GM18502 (cell line): ENCODE measurements at regions not wholly inside any gene's neighbourhood (a gene's known extent, or its start where the extent isn't known, plus 50 kb on each side); places are given as distances from the start of the nearest gene placed in this dataset.

Experiments used
- ATAC-seq: cut with Tn5 transposase; IDR thresholded peaks from one replicate; pipeline ENCODE4 v1.9.1; 2021; ENCODE audit warnings: mild to moderate bottlenecking; ENCODE audit not compliant: unreplicated experiment, poor library complexity

DNA sequence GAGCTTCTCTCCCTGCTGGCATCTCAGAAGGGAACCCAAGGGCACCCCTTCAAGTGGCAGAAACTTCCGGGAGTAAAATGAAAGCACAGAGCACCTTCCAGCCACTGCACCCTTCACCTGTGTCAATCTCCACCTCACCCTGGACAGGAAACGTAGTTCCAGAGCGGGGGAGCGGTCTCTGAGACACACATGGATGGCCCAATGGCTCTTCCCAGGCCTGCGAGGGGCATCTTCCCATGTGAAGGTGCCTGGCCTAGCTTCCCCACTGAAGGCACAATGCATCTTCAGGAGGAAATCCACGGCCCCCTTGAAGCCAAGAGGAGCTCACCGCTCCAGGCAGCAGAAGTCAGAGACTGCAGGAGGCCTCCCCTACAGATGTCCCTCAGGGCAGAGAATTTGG, 234.2 kb downstream of the BRD1 start:
- no peak for ATAC-seq

DNA sequence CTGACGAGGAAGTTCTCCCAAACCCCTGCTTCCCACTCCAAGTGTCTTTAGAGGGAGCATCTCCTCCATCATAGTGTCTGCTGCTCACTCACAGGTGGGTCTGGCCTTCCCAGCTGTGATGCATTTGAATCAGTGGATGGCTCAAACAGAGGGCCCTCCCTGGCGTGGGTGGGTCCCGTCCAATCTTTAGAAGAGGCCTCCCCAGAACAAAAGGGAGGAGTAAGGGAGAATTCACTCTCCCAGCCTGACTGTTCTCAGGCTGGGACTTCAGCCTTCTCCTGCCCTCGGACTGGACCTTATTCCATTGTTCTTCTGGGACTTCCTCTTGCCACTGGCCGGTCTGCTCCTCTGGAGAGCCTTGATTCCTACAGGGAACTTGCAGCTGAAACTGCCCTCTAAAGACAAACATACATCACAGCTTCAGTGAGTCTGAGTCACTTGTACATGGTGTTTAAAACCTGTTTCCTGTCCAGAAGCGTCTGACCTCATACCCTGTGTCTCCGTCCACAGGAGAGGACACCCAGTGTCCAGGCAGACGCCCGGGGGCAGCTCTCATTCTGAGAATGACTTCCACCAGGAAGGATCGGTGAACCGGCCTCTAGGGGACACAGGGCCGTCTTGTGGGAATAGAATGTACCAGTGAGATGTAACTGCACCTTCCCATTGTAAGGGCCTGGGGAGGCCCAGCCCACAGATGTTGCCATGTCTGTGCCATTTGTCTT, 234.7 kb downstream of the BRD1 start:
- no peak for ATAC-seq

DNA sequence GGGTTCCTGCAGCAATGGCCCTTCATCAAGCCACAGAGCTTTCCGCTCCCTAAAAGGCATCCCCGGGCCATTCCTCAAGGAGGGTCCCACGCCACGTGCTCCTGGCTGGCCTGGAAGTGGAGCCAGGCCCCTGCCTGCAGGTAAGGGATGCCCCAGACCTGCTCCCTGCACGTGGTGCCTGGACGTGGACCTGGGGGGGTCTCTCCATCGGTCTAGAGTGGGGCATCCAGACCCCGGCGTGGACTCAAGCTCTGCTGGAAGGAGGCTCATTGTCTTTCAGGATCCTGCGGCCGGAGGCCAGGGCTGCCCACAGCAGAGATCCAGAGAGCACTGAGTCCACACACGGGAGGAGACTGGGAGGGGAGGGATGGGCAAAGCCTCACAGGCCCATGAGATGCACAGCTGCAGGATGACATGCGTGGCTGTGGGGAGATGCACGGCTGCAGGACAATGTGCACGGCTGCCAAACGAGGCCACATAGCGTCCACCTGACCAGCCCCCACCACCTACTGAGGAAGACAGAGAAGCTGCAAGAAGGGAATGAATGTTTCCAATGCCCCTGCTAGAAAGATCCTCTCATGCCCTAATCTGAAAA, 236.7 kb downstream of the BRD1 start:
- ATAC-seq: no peak

DNA sequence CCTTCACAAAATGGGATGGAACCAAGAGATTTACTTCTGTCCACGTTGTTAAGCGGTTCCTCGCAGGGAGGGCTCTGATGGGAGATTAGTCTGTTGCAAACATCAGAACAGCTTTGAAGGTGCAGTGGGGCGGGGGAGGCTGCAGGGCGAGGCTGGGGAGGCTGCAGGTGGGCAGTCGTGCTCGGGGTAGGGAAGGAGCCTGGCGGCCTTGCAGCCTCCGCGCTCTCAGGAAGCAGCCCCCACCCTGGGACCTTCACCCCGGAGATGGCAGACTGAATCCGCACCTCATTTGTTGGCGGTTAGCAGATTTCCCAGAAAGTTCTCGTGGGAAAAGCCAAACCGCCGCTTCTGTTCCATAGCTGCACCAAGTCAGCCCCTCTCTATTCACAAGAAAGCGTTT, 237.3 kb downstream of the BRD1 start:
- ATAC-seq: no peak

DNA sequence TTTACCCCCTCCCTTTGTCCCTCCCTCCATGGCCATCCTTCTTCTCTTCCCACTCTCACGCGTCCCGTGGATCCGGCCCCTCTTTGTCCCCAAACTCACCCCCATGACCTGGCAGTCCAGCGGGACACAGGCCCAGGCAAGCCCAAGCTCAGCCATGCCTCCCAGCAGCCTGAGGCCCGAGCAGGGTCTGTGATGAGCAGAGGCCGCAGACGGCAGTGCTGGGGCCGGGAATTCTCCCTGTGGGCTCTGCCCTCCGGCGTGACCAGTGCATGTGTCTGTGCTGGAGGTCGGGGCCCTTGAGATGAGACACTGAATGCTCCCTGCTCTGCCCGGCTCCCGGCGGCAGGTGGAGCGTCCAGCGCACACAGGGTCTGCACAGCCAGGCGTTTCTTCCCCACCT, 237.9 kb downstream of the BRD1 start:
- ATAC-seq: no peak

DNA sequence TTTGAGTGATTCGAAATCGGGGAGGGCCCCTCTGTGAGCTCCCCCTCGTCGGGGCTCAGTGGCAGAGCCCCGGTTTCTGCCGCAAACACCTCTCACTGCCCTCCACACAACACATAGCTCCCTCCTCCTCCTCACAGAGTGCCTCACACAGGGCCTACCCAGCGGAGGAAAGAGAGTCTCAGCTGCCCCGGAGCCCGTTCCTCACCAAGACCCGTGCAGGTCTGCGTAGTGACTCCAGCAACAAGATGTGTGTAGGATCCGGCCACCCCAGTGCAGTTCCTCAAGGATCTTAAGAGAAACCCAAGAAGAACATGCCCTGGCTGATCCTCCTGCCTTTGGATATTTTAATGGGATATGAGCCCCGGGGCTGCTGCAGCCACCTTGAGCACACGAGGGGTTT, 238.4 kb downstream of the BRD1 start:
- no peak for ATAC-seq

DNA sequence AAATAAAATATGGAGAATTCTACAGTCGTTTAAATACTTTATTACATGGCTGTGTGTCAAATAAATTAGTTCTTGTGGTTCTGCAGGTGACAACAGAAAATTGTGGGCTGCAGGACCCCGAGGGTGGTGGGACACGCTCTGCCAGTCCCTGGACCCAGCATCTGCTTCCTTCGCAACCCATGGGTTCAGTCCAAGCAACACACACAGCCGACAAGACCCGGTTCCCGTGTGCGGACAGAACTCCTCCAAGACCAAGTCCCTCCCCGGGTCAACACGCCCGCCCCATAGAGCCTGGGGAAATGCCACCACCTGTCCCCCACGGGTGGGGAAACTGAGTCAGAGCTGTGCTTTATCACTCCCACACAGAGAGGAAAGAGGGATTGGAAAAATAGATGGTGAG, 238.9 kb downstream of the BRD1 start:
- ATAC-seq: no peak

DNA sequence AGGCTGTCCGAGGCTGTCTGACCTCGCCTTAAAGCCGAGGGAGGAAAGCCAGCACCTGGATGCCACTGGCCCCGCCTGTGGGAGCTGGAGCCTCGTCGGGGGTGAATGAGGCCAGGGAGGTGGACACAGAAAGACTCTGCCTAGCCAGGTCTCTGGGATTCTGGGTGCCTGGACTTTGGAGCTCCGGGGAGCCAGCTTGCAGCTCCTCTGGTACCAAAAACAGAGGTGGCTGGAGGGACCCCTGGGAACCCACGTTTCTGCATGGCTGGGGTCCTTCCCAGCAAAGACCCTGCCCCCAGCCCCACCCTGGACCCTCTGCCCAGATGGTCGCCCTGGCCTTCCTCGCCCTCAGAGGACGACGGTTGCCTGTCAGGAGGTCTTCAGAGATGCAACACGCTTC, 239.7 kb downstream of the BRD1 start:
- ATAC-seq: no peak

DNA sequence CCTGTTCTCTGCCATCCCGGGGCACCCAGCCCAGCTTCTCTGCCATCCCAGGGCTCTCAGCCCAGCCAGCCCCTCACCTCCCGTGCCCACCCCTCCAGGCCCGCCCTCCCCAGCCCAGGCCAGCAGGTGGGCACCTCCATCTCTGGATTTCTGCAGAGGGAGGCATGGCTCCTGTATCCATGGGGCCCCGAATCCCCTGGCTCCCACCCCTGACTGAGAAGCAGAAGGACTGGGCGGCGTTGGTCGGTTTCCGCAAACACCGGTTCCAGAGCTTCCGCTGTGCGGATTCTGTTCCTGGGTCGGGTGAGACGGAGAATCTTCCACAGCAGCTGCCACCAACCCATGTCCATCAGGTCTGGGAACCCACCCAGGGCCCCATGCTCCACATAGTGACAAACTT, 240.3 kb downstream of the BRD1 start:
- ATAC-seq: no peak

DNA sequence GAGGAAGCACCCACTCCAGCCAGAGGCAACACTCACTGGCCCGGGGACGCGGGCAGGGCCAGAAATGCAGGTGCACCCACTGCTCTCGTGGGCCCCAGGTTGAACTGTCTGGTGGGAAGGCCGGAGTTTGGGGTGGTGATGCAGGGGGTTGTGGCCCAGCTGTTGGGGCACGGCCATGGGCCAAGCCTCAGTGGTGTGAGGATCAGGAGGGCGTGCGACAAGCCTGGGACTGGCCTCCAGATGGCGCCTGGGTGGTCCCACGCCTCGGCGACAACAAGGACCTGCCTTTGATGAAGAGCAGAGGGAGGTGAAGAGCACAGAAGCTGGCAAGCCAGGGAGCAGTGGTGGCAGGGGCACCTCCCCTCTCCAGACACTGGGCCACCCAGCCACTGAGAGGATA, 240.8 kb downstream of the BRD1 start:
- ATAC-seq: no peak

DNA sequence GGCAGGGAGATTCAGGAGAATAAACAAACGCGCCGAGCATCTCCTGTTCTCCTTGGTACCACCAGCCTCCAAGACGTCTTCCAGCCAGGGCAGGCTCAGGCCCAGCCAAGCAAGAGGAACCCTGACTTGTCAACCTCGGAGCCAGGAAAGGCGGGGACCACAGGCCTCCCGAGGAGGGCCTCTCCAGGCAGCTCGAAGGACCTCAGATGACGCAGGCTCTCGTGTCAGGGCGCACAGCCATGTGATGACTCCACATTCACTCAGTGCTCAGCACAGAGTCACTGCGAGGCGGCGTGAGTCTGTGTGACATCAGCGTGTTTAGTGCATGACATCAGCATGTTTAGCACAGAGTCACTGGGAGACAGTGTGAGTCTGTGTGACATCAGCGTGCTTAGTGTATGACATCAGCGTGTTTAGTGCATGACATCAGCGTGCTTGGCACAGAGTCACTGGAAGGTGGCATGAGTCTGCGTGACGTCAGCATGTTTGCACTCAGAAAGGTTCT, 241.4 kb downstream of the BRD1 start:
- ATAC-seq: no peak

DNA sequence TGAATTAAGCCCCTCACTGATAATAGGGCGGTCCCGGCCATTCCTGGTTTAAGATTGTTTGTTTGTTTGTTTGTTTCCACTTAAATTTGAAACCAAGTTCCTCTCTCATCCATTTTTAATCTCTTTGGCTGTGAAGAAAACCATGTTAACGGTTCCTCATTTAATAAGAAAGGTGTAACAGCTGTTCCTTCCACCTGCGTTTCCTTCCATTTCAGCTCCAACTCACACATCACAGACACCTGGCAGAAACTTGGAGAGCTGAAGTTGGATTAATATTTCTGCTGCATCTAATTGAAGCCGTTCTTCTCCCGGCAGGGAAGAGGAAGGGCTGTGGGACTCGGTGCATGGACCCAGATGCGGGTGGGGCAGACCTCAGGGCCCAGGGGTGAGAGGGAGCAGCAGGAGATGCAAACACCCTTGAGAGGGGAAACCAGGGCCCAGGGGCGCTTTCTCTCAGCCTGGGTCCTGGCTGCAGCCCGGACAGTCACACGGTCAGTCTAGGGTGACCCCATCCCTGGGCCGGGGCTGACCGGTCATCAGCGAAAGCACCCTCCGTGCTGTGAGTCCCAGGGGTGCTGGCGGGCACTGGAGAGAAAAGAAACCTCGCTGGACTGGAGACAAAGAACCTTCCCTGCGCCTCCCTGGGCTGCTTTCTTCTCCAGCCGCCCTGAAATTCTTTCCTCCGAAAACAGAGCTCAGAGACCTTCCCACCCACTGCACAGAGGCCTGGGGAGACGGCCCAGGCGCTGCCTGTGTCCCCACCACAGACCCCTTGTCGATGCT, 242.0 kb downstream of the BRD1 start:
- ATAC-seq: no peak

DNA sequence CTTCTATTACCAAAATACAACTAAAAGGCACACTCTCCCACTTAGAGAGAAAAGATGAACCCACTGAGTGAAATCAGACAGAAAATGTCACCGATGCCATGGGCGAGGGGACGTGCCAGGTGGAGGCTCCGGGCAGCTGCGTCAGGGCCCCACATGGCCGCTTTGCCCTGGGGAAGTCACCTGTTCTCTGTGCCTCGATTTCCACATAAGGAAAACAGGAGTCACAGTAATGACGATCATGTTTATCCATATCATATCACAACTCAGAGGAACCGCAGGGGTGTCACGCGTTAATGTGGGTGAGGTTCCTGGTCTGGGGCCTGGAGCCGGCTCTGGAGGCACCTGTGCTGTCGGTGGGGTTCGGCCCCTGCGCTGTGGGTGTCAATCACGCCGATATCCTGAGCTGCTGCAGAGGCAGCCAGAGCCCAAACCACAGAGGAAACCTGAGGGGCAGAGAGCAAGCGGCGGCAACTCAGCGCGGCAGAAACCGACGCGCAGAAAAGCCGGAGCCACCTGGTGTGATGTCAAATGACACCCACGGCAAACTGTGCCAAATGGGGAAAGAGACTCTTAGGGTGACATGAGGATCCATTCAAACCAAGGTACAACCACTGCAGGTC, 243.7 kb downstream of the BRD1 start:
- ATAC-seq: no peak

DNA sequence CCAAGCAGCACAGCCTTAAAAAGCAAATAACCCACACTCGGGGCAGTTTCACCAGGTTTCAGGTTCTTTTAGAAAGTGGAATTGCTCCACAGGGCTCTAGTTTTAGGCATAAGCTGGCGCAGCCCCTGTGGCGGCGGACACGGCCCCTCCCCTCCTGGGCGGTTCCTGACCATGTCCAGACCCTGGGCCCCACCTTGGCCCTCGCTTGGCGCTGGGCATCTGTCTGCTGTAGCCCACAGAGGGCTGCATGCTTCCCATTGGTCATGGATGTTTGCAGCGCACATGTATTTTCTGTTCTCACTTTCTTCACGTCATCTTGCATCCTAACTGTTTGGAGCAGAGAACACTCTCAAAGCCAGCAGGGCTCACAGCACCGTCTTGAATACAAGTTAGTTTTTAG, 244.3 kb downstream of the BRD1 start:
- no peak for ATAC-seq

DNA sequence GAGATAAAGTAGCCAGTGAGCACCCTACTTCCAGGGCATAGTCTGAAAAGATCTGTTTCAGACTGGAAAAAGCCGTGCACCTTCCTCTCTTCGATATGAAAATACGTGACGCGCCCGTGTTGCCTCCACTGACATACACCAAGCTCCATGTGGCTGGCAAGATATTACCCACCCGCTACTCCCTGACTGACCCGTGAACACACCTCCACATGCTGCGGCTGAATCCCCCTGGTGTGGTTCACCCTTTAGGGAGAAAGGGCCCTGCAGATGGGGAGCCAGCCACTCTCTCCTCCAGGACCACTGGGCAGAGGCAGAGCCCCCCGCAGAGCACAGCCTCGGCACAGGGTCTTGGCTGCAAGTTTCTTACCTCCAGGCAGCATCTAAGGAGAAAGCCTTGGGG, 245.0 kb downstream of the BRD1 start:
- ATAC-seq: no peak

DNA sequence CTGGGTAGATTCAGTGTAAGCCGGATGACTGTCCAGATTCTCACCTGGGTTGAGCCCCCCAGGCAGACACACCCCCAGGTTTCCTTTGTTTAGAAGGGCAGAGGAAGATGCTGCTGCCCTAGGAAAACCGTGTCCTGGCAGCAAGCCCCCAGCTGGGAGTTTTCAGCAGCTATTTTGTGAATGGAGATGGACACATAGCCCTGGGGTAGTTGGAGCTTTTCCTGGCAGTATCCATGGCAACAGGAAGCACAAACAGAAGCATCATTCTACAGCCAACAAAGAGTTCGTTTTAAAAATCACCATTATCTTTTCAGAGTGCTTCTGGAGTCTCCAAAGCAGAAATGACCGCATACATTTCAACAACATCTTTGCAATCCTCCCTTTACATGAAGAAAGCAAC, 245.5 kb downstream of the BRD1 start:
- ATAC-seq: no peak

DNA sequence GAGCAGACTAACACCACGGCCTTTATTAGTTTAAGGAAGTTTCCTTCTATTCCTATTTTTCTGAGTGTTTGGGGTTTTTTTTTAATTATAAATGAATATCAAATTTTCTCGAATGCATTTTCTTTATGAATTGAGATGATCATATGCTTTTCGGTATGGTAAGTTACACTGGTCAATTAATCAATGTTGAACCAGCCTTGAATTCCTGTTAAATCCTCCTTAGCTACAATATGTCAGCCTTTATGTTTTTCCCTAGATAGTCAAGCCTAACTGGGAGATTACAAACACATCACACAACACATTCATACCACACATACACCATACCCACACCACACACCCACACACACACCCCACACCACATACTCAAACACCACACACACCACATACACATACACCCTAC, 247.6 kb downstream of the BRD1 start:
- ATAC-seq: no peak

DNA sequence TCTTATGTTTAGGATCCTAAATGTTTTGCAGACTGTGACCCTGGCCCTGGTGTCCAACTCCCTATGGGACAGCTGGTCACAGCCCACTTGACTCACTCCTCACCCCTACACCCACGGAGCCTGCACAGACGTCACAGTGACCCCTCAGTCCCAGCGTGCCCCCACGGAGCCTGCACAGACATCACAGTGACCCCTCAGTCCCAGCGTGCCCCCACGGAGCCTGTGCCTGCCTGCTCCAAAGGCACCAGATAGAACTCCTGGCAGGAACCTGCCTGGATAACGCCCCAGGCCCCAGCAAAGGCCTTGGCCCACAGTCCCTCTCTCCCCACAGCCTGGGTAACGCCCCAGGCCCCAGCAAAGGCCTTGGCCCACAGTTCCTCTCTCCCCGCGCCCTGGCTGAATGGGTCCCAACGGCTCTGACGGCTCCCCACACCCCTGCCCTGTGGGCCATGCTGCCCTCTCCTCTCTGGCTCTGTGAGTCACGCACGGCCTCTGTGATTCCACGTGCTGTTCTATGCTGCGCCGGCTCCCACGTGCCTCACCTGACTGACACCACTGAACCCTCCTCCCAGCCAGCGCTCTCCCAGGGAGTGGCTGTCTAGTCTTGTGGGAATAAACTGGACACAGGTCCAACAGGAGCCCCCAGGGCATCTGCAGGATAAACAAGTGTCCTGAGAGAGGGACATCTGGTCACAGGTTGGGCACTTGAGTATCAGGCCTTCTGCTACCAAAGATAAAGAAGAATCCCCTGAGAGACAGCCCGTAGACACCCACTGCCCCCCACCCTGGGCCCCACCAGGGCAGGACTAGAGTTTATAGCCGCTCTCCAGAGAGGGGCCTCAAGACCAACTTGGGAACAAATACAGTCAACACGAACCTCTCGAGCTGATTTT, 250.3 kb downstream of the BRD1 start:
- ATAC-seq: no peak

DNA sequence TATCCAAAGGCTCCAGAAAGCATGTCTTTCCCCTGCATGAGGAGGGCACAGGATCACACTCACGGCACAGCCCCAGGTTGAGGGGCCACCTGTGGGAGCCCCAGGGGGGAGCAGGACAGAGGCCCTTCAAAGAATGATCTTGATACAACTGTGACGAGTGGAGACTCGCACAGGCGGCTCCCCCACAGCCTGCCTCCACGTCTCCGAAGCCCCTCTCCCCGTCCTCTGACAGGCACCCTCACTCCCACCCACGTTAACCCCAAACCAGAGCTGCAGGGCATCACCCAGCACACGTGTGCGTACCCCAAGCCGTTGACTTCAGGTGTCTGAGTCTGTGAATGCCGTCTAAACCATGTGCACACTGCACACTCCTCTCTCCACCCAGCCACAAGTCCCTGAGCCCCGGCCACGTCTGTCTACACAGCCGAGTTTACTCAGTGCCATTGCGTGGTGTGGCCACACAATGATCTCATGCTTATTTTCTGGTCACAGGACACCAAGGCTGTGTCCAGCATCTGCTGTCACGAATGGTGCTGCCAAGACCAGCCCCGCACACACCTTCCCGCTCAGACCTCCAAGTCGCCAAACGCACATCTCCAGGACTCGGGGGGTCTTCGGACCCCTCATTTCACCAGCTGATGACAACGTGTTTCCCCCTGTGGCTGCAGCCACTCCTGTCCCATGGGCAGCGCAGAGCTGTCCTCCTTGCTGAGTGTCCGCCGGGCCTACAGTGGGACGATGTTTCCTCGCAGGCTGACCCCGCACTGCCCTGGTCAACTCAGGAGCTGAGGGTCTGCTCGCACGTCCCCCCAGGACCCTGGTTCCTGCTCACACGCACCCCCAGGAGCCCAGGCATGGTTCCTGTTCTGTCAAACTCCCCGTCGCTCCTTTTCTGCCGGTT, 251.2 kb downstream of the BRD1 start:
- no peak for ATAC-seq
